ENCODE measurements at regions not wholly inside any gene's neighbourhood (a gene's known extent, or its start where the extent isn't known, plus 50 kb on each side); places are given as distances from the start of the nearest gene placed in this dataset.

GRCh38 chr2:215886022-215886421, 127.3 kb downstream of the MREG start:
- TF ChIP-seq CTCF (IDR thresholded peaks at IDR 0.05; ENCODE audit: low read depth, low read length, poor library complexity, severe bottlenecking) = no peak
- TF ChIP-seq EZH2phosphoT487 (IDR thresholded peaks at IDR 0.05; ENCODE audit: borderline replicate concordance, low read length) = no peak

Measured in DOHH2 (cell line).